ENCODE measurements at regions not wholly inside any gene's neighbourhood (a gene's known extent, or its start where the extent isn't known, plus 50 kb on each side); places are given as distances from the start of the nearest gene placed in this dataset.

DNA sequence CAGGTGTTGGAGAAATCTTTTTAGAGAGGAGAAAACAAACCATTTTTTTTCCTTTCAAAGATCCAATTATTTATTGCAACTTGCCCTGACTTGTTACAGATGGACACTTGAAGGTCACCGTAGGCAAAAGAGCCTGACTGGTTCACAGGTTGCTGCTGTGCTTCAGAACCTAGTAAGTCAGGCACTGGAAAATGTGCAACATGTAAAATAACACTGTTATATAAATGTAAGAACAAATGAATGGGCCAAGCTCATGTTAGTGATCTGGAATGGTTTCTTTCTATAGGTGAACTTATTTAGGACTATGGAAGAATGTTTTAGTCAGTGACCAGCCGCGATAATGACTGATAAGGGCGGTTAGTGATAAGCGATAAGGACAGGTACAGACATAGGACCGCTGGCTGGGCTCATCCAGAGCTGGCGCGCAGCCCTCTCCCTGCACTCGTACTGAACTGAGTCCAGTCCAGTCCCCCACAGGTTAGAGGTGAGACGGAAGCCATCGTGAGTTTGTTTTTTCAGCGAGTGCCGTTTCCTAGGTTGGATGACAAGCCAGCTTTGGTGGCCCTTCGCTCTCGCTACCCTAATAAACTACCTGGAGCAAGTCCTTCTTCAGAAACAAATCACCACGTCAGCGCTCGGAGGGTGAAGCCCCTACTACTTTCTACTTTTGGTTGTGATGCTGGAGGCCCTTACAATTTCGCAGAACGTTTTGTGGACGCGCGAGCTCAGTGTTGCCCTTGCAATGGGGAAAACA is 94.4 kb upstream of the PRDM1 start:
- DNase-seq (ENCODE audit: low spot score) = peak; percentile 5

DNA sequence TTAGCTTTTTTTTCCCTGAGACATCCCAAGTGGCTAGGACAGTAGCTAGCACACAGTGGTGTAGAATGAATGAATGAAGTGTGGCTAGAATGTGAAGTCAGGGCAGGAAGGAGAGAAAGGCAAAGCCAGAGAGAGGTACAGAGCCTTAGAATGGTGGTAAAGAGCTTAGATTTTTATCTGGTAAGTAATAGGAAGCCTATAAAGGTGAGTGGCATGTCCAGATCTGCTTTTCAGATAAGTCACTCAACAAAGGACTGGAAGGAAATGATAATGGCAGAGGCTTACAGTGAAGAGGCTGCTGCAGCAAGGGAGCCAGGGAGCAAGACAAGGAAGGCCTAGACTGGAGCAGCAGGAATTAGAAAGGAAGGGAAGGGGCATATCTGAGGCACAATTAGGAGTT is 96.0 kb upstream of the PRDM1 start:
- DNase-seq (ENCODE audit: low spot score) = no peak

DNA sequence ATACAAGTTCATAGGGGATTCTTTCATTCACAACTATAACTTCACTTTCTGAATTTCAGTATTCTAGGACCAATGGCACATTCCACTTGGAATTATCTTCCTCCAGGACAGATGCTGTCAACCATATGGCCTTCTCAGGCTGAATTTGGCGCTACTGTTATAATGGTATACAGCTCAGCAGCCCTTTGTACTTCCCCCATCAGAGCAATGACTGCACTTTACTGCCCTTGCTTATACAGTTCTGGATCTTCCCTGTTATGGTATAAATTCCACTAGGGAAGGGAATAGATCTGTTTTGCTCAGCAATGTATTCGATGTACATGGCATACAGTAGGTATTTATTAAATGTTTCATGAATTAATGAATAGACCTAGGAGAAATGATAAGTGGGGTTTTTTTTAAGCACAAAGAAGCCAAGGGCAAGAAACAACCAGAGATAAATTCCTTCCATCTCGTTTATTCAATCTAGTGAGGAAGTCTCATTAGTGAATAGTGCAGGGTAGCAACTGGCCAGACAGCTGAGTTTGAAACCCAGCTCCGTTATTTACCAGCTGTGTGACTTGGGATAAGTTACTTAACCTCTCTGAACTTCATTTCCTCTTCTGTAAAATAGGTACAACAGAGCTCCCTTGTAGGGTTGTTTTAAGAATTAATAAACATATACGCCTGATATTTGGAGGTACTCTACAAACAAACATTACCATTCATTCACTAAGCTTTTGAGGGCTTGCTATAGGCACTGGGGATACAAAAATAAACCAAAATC is 97.1 kb upstream of the PRDM1 start:
- DNase-seq (ENCODE audit: low spot score) = no peak

DNA sequence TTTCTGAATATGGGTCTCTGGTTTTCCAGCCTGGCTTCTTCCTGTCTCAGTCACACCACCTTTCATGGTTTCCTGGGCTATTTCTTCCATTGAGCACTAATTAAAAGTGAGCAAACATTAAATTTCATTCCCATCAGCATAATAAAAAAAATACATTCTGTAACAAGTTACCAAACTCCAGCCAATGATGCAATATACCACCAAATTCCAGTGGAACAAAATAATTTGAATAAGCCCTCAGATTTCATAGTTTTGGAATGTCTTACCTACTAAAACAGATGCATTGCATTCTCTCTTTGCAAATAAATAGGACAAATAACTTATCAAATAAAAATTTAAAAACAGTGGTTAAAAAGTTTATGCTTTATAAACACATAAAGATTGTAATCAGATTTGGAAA is 97.8 kb upstream of the PRDM1 start:
- DNase-seq (ENCODE audit: low spot score) = peak; percentile 56

DNA sequence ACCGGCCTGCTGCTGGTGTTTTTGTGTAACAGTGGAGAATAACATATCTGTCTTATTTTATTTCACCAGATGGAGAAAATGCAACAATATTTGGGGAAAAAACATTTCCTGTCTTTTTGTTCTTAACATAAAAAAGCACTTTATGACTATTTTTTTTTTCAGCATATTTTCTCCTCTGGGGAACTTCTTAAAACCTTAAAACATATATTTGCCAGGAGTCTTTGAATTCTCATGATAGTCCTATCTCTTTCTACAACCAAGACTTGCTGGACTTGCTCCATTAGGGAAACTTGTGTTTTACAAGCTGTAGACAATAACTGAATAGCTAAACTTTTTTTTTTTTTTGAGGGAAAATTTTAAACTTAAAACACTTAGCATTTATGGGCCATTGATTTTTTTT is 98.6 kb upstream of the PRDM1 start:
- DNase-seq (ENCODE audit: low spot score) = no peak

DNA sequence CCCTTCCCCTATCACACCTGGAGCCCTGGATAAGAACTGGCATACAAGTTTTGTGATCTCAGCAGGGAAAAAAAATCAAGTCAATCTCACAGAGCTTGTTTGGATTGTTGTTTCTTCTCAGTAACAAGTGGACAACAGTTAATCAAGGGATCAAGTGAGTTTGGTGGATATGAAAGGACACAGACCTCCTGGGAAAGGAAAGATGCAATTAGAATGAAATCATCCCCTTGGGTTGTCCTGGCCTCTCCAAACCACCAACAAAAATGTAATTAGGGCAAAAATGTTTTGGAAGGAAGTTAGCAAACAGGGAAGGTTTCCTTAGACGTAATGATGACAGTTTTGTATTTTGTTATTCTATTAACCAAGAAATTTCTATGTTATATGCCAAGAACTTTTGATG is 99.1 kb upstream of the PRDM1 start:
- peak; percentile 76 for DNase-seq (ENCODE audit: low spot score)

DNA sequence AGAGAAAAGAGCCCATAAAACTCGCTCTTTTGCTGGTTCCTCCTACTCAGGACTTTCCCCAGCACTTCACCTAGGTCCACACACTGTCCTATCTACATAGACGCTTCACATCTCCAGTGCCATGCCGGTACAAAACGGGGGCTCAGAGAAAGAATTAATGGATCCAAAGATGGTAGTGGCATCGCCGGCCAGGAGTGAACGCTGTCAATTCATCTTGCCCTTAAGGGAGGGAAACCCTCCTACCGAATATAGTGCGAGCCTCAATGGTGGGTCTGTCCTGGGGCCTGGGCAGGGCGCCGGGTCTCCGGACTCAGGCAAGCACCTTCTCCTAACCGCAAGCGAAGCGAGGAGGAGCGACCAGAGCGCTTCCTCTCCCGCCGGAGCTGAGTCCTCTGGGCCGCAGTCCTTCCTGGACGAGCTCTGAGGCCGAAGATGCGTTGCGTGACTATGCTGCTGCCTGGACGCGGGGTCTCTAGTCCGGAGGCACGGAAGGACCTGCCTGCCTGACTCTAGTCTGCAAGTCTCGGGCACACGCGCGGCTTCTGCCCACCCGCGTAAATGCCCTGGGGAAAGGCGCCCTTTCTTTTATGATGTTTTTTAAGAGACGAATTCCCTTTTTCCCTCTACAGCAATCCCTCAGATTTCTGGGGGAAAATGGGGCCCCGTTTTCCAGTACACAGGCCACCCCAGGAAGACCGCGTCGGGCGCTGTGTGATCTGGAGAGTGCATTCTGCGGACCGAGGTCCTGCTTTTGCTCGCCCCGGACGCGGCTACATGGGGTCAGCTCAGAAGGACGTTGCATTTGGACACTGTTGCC is 100.1 kb upstream of the PRDM1 start:
- DNase-seq (ENCODE audit: low spot score) = peak; percentile 35

DNA sequence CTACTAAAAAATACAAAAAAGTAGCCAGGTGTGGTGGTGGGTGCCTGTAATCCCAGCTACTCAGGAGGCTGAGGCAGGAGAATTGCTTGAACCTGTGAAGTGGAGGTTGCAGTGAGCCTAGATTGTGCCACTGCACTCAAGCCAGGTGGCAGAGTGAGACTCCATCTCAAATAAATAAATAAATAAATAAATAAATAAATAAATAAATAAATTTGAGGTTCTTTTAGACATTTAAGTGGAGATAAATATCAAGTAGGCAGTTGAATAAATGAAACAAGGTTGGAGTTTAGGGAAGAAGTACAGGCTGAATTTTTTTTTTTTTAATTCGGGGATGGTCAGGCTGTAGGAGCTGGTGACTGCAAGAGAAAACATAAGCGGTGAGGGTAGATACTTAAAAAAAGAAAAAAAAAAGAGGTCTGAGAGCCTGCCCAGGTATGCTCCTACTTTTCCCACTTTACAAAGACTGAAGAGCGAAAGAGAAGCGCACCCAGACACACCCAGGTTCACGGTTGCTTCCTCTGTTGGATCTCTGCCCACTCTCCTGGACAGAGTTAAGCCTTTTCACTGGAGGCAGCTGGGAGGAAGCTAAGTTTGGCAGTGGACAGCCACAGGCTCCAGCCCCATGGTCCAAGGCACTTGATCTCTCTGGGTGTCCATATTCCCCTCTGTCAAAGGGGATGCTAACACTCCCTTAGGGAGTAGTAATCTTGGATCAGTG is 100.9 kb upstream of the PRDM1 start:
- no peak for DNase-seq (ENCODE audit: low spot score)

DNA sequence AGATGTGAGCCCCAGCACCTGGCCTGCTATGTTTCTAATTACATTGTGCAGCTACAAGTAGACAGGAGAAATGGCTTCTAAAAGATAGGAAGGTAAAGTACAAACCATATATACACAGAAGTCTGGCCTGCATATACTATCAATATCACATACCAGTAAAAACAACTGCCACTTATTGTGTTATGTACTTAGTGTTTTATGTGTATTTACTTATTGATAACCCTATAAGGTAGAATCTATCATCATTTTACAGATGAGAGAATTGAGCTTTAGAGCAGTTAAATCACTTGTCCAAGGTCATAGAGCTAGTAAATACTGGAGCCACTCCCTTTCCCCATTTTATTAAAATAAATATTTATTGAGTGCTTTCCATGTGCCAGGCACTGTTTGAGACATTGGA is 102.4 kb upstream of the PRDM1 start:
- DNase-seq (ENCODE audit: low spot score) = no peak

DNA sequence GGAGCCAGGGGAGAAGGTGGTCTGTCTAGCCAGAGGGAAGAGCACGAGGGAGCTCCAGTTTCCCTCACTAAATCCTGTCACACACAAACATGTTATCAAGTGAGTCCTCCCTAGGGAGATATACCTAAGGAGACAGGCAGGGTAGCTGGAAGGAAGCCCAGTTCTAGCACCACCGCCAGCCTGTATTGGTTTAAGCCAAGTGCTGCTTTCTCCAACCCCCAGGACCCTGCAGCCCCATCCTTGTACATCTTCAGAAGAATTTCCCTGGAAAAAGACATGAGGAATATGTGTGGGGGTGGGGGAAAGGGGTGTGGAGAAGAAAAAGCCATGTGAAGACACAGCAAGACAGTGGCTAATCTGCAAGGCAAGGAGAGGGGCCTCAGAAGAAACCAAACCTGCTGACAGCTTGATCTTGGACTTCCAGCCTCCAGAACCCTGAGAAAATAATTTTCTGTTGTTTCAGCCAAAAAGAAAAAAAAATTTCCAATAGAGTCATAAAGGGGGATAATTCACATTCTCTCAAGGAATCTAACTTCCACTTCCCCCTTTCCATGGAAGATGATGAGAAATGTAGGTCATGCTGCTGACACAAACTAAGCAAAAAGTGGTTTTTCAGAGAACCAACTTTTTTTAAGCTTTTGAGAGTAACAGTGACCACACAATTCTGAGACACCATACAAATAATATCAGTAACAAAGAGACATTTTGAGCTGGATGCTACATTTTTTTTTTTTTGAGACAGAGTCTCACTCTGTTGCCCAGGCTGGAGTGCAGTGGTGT is 103.2 kb upstream of the PRDM1 start:
- DNase-seq (ENCODE audit: low spot score) = no peak

DNA sequence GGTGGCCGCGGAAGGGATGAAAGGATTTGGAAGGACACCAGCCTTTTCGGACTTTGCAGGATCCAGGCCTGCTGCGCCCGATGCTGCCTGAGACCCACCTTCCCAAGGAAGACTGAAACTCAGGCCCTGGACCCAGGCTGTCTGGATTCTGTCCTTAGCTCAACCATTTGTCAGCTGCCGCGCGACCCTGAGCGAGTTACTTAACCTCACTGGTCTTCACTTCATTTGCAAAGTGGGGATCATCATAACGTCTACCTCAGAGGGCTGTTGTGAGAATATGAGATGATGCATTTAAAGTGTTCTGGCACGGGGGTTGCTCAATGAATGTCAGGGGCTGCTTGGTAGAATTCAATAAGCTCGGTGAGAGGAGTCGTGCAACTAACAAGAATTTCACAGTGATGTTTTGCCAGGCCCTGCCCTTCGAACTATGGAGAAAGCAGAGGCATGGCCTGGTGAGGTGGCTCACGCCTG is 104.2 kb upstream of the PRDM1 start:
- no peak for DNase-seq (ENCODE audit: low spot score)

DNA sequence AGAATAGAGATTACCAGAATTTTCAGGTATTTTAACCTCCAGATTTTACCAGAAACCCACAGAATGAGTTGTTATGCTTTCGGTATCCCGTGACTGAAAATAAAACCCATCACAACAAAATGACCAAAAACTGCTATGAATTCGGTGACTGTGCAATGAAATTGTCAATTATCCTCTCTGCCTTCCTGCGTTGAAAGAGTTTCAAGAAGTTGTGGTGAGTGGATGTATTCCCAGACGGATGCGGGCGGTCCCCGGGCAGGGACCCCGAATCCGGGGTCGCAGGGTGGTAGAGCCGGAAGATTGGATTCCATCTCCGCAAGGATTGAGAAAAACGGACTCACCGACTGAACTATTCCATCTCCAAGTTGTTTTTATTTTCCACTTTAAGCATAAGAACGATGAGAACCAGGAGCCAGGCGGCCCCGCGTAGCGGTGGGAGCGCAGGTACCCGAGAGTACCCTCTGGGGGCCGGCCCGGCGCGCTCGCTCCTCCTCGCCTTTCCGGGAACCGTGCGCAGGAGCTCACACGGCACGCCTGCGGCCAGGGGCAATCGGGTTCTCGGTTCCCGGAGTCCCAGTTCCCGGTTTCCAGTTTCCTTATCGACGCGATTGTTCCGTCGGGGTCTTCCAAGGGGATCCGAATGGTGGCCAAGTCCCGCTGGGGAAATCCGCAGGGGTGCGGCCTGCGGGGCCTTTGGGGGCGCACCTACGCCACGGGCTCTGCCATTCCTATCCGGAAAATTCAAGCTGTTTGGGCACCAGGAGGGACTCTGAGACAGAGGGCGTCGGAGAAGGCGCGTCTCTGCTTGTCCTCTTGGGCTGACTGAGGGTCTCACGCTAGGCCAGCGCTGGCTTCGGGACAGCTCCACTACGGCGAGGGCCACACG is 104.9 kb upstream of the PRDM1 start:
- peak; percentile 14 for DNase-seq (ENCODE audit: low spot score)

DNA sequence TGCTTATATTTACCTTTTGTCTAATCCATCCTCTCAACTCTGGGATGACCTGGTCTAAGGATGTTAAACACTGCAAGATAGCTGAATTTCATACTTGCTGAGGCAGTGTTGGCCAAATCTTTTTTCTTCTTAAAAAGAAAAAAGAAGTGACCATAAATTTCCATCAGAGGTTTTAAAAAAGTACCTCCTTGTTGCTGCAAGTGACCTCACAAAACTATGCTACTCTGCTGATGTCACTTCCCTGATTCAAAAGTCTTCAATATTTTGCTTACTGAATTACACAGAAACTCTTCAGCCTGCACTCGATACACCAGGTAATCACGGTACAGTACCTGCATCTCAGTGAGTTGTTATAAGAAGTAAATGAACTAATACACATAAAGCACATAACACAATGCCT is 107.2 kb upstream of the PRDM1 start:
- DNase-seq (ENCODE audit: low spot score) = no peak

DNA sequence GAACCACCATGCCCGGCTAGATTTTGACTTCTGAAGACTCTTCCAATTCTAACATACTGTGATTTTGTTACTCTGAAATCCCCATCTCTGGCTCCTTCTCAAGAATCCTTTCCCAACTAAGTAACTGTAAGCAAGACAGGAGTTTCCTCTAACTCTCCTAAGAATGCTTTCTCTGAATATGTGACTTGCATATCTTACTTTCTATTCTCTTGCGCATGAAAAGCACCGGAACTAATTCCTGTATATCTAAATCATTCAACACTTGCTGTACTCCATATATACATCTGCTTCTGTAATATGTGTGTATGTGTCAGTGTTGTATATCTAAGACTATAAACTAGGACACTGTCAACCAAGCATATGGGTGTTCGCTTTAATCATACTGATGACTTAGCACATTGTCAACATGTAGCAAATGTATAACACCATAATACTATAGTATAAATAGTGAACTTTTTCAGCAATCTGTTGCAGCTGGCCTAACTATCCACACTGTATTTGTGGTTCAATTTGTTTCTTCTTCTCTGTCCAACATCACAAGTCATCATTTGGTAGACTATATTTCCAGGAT is 108.1 kb upstream of the PRDM1 start:
- no peak for DNase-seq (ENCODE audit: low spot score)

DNA sequence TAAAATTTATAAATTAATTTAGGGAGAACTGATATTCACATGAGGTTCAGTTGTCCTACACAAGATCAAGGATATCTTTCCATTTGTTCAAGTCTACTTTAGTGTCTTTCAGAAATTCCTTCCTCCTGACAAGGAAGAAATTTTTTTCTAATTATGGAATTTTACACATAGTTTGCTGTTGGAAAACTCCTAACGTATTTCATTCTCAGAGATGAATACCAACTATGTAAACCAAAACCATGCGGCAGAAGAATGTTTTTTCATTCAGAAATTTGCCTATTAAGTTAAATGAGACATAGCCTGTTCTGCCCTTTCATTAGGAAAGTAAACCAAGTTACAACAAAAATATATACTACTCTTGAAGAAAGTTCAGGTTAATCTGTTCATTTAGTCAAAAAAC is 111.2 kb upstream of the PRDM1 start:
- DNase-seq (ENCODE audit: low spot score) = peak; percentile 38

DNA sequence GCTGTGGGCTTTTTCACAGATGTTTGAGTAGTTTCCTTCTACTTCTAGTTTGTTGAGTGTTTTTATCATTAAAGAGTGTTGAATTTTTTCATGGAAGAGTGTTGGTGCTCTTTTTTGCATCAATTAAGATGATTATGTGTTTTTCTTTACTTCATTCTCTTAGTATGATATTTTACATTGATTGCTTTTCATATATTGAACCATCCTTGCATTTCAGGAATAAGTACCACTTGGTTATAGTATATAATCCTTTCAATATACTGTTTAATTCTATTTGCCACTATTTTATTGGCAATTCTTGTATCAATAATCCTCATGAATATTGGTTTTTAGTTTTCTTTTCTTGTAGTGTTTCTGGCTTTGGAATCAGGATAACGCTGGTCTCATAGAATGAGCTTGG is 113.7 kb upstream of the PRDM1 start:
- no peak for DNase-seq (ENCODE audit: low spot score)

DNA sequence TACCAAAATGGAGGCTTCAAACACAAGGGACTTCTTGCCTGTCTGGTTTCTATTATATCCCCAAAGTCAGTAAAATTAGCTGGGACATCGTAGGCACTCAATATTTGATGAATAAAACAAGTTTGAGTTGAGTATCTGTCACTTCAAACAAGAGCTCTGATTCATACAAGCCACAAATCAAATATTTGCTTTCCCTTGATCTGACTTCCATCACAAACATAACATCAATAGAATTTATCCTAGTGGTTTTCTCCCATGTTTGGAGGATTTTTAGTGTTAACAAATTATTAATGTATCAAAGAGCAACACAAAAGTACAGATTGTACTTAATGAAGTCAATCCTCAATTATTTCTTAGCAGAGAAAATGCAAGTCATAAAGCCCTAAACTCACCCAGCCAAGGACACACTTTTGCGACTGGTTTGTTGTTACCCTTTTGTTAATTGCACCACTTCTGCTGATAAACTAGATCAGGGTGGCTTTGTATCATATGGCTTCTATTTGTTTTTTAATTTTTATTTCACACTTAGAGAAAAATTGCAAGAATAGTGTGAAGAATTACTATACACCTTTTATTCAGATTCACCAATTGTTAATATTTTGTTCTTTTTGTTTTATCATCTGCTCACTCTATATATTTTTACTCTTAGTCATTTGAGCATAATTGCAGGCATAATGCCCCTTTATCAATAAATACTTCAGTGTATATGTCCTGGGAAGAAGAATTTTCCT is 117.4 kb upstream of the PRDM1 start:
- DNase-seq (ENCODE audit: low spot score) = no peak

DNA sequence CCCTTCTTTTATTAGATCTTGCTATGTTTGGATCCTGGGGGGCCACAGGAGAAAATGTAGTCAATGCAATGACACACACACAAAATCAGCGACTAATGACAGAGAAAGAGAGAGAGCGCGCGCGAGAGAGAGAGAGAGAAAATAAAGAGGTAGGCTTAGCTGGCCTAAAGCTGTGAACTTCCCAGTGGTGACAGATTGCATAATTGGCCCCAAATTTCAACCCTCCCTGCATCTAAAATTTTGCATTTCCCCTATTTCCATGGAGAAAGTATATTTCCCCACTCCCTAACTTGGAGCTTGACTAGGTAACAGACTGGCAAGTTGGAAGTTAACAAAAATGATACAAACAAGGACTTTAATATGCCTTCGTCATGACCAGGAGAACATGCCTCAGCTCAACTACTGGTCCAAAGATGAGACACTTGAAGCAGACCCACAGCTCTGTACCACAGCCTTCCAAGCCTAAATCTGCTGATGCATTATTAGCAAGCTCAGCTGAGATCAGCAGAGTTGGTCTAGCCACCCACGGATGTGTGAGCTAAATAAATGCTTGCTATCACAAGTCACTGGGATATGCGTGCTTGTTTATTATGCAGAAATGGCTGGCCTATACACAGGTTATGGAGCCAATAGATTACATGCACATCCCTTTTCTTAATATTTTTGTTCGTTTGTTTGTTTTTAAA is 118.1 kb upstream of the PRDM1 start:
- DNase-seq (ENCODE audit: low spot score) = no peak

DNA sequence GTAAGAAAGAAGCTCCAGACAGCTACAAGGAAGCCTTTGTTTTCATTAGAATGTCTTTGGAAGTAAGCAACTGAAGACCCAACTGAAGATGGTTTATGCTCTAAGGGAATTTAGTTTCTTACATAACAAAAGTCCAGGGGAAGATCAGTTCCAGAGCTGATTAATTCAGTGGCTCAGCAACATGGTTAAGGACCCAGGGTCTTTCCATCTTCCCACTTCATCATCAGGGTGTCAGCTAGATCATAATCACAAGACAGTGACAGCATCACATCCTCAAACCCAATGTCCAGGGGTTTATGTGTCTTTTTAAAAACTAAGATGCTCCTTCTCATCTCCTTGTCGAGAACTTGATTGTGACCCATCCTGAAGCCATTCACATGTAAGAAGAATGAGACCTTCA is 119.7 kb upstream of the PRDM1 start:
- DNase-seq (ENCODE audit: low spot score) = no peak
